ENCODE measurements at regions not wholly inside any gene's neighbourhood (a gene's known extent, or its start where the extent isn't known, plus 50 kb on each side); places are given as distances from the start of the nearest gene placed in this dataset.

DNA sequence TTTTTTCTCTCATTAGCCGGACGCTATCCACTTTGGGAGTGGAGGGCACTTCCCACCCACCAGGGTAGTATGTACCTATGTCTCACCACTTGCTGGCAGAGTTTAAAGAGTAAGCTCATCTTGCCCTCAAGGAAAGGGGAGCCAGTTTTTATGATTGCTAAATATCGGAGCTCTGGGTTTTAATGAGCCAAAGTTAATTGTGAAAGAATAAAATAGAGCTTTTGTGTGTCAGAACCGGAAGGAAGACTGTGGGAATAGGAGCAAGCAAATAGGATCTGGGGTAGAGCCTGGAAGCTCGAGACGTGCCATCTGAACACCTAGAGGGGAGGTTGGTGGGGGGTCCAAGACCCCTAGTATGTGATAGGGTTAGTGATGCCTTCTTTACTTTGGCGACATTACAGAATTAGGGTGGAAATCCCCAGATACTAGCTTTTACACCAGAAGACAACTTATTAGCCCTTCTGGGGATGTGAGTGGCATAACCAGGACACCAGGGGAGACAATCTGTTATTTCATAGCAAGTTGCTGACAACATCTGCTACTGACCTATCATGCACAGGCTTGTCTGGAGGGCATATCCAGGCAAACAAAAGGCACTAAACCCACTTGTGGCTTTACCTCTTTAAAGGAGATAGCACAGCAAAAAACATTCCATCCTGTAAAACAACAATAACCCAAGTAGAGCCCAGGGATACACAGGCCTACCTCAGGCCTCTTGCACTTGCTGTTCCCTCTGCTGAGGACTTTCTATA lies 333.8 kb downstream of the ZNF621 start:
- DNase-seq: no peak
- H3K4me3 Mint-ChIP-seq (ENCODE audit: low read depth, unreplicated experiment): no peak overlapping the region
- H3K4me1 Mint-ChIP-seq (ENCODE audit: low read depth, unreplicated experiment): no peaks in the 10 kb centered on the region
- H3K36me3 Mint-ChIP-seq (ENCODE audit: insufficient read depth, unreplicated experiment): no peaks in the 10 kb centered on the region
- intact Hi-C loops (cut with micrococcal nuclease; ENCODE audit: unreplicated experiment): no loop called here
- no TSS peak for BruUV-seq (replicated peaks)
- no peak overlapping the region for H3K27ac Mint-ChIP-seq (ENCODE audit: unreplicated experiment)
- H3K27me3 Mint-ChIP-seq (ENCODE audit: unreplicated experiment): no peaks in the 10 kb centered on the region
- H3K9me3 Mint-ChIP-seq (ENCODE audit: low read depth, unreplicated experiment): no peaks in the 10 kb centered on the region
- CTCF ChIA-PET: interaction anchor here (0.7 to 0.9 kb wide), 2 partner anchors 10 to 17 kb away, joined by 4 to 5 read pairs; no protein-coding TSS in a partner anchor
- TF ChIP-seq, protein P1, sequence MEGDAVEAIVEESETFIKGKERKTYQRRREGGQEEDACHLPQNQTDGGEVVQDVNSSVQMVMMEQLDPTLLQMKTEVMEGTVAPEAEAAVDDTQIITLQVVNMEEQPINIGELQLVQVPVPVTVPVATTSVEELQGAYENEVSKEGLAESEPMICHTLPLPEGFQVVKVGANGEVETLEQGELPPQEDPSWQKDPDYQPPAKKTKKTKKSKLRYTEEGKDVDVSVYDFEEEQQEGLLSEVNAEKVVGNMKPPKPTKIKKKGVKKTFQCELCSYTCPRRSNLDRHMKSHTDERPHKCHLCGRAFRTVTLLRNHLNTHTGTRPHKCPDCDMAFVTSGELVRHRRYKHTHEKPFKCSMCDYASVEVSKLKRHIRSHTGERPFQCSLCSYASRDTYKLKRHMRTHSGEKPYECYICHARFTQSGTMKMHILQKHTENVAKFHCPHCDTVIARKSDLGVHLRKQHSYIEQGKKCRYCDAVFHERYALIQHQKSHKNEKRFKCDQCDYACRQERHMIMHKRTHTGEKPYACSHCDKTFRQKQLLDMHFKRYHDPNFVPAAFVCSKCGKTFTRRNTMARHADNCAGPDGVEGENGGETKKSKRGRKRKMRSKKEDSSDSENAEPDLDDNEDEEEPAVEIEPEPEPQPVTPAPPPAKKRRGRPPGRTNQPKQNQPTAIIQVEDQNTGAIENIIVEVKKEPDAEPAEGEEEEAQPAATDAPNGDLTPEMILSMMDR (IDR thresholded peaks at IDR 0.05; ENCODE audit: unreplicated experiment): no peak

GRCh38 chr3:40862946-40863345 lies 336.4 kb upstream of the CTNNB1 start:
- CTCF ChIA-PET: no interaction called here
- intact Hi-C loops (cut with micrococcal nuclease; ENCODE audit: unreplicated experiment): no loop called here
- Mint-ChIP-seq H3K4me1 (ENCODE audit: low read depth, unreplicated experiment) (no peaks in the 10 kb centered on the region), H3K27me3 (ENCODE audit: unreplicated experiment) (no peaks in the 10 kb centered on the region), H3K36me3 (ENCODE audit: insufficient read depth, unreplicated experiment) (no peaks in the 10 kb centered on the region), H3K9me3 (ENCODE audit: low read depth, unreplicated experiment) (no peaks in the 10 kb centered on the region), H3K4me3 (ENCODE audit: low read depth, unreplicated experiment) (no peak overlapping the region), H3K27ac (ENCODE audit: unreplicated experiment) (no peak overlapping the region)
- no TSS peak for BruUV-seq (replicated peaks)
- DNase-seq: no peak
- TF ChIP-seq, protein P1 (IDR thresholded peaks at IDR 0.05; ENCODE audit: unreplicated experiment): no peak

DNA sequence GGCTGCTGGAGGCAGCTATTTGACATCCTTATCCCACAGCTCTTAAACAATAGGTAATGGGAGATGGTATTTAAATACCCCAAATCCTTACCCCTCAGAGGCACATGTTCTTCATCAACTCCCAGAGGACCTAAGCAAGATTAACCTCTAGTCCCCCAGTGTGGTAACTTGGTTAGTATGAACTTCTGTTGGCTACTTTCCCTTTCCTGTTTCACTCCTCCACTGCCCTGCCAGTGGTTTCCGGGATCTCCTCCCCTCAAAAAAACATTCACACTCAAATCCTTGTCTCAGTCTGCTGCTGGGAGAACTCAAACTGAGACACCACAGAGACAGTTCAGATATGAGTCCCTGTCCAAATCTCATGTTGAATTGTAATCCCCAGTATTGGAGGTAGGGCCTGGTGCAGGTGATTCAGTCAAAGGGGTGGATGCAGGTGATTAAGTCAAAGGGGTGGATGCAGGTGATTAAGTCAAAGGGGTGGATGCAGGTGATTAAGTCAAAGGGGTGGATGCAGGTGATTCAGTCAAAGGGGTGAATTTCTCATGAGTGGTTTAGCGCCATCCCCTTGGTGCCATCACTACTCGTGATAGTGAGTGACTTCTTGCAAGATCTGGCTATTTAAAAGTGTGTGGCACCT lies 335.0 kb upstream of the CTNNB1 start:
- H3K4me1 Mint-ChIP-seq (ENCODE audit: low read depth, unreplicated experiment): no peaks in the 10 kb centered on the region
- intact Hi-C loops (cut with micrococcal nuclease; ENCODE audit: unreplicated experiment): no loop called here
- H3K27ac Mint-ChIP-seq (ENCODE audit: unreplicated experiment): no peak overlapping the region
- no peaks in the 10 kb centered on the region for H3K27me3 Mint-ChIP-seq (ENCODE audit: unreplicated experiment)
- no peak overlapping the region for H3K4me3 Mint-ChIP-seq (ENCODE audit: low read depth, unreplicated experiment)
- H3K9me3 Mint-ChIP-seq (ENCODE audit: low read depth, unreplicated experiment): no peaks in the 10 kb centered on the region
- CTCF ChIA-PET: no interaction called here
- no peaks in the 10 kb centered on the region for H3K36me3 Mint-ChIP-seq (ENCODE audit: insufficient read depth, unreplicated experiment)
- no TSS peak for BruUV-seq (replicated peaks)
- TF ChIP-seq, protein P1 (IDR thresholded peaks at IDR 0.05; ENCODE audit: unreplicated experiment): no peak
- no peak for DNase-seq

GRCh38 chr3:40864915-40865314 lies 334.4 kb upstream of the CTNNB1 start:
- no peak for DNase-seq
- no TSS peak for BruUV-seq (replicated peaks)
- TF ChIP-seq, protein P1 (IDR thresholded peaks at IDR 0.05; ENCODE audit: unreplicated experiment): no peak
- intact Hi-C loops (cut with micrococcal nuclease; ENCODE audit: unreplicated experiment): no loop called here
- H3K27ac Mint-ChIP-seq (ENCODE audit: unreplicated experiment): no peak overlapping the region
- no peak overlapping the region for H3K4me3 Mint-ChIP-seq (ENCODE audit: low read depth, unreplicated experiment)
- H3K4me1 Mint-ChIP-seq (ENCODE audit: low read depth, unreplicated experiment): no peaks in the 10 kb centered on the region
- H3K36me3 Mint-ChIP-seq (ENCODE audit: insufficient read depth, unreplicated experiment): no peaks in the 10 kb centered on the region
- H3K27me3 Mint-ChIP-seq (ENCODE audit: unreplicated experiment): no peaks in the 10 kb centered on the region
- H3K9me3 Mint-ChIP-seq (ENCODE audit: low read depth, unreplicated experiment): no peaks in the 10 kb centered on the region
- CTCF ChIA-PET: no interaction called here

Data from Calu3 (cell line).